Skeletal muscle tissue (tissue), 3 donors: ENCODE measurements at regions not wholly inside any gene's neighbourhood (a gene's known extent, or its start where the extent isn't known, plus 50 kb on each side); places are given as distances from the start of the nearest gene placed in this dataset.

Source experiments
- H3K27ac ChIP-seq: one replicate; pipeline ENCODE4 v1.7.0; 2013; ENCODE audit warnings: mild to moderate bottlenecking, low read depth, low read length, inconsistent platforms
- H3K27me3 ChIP-seq, 3 donors: one replicate each; pipeline ENCODE4 v1.7.0; 2013; ENCODE audit warnings: low read length in 3 of 3; ENCODE audit not compliant: control insufficient read depth in 3 of 3, insufficient read depth in 3 of 3
- H3K36me3 ChIP-seq, 3 donors: one replicate each; pipeline ENCODE4 v1.7.0; 2013; ENCODE audit warnings: low read length in 3 of 3; ENCODE audit not compliant: control insufficient read depth in 3 of 3, insufficient read depth in 3 of 3
- H3K4me1 ChIP-seq, 3 donors: one replicate each; pipeline ENCODE4 v1.7.0; 2013; ENCODE audit warnings: low read length in 3 of 3, mild to moderate bottlenecking in 3 of 3; ENCODE audit not compliant: control insufficient read depth in 3 of 3, insufficient read depth in 3 of 3
- H3K4me3 ChIP-seq, 3 donors: one replicate each; pipeline ENCODE4 v1.7.0; 2013; ENCODE audit warnings: low read length in 3 of 3
- H3K9ac ChIP-seq, 3 donors: one replicate each; pipeline ENCODE4 v1.7.0; 2013; ENCODE audit warnings: low read length in 3 of 3, mild to moderate bottlenecking in 3 of 3, moderate library complexity in 2 of 3, low read depth in 1 of 3
- H3K9me3 ChIP-seq, 3 donors: one replicate each; pipeline ENCODE4 v1.7.0; 2013; ENCODE audit warnings: low read length in 3 of 3; ENCODE audit not compliant: control insufficient read depth in 3 of 3
- donor health status: Osteomylitis.

DNA sequence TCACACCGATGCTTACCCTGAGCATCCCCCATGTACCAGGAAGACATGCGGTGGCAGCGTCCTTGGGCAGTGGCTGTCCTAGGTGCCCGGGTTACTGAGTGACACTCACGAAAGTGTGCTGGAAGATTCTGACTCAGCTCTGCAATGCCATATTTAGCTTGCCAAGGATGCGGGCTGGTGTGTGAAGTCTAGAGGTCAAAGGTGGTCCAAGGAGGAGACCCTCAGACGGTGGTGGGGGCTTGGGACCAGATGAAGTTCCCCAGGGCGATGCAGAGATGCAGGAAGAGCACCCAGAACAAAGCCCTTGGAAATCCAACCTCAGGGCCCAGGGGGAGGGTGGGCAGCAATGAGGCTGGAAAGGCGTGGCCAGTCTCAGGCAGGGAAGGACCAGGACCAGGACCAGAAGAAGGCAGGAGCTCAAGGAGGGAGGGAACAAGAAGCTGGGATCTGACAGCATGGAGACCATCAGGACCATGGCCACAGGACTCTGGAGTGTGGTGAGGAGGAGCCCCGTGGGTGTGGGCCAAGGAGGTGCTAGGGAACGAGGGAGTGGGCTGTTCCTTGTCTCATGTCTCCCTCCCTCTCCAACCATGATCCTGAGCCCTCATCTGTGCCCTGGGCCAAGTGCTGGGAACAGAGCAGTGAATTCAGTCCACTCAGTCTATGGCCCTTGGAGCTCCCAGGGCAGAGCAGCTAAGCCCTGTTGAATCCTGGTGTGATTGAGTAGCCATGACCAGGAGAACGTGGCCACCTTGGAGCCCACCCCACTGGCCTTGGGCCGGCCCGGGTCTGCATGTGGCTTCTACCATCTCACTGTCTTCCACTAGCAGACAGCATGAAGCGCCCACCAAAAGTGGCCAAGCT lies 310.1 kb upstream of the DIO3 start:
- Histone ChIP-seq H3K4me1 (peaks cover 0 to 2% (median 2%) of the 10 kb centered on the region in 3 donors), H3K9me3 (peaks cover 0 to 3% (median 0%) of the 10 kb centered on the region in 3 donors), H3K4me3 (no peak overlapping the region), H3K27ac (no peak overlapping the region), H3K36me3 (no peaks in the 10 kb centered on the region), H3K9ac (no peak overlapping the region), H3K27me3 (peaks cover 0 to 25% (median 12%) of the 10 kb centered on the region in 3 donors)

DNA sequence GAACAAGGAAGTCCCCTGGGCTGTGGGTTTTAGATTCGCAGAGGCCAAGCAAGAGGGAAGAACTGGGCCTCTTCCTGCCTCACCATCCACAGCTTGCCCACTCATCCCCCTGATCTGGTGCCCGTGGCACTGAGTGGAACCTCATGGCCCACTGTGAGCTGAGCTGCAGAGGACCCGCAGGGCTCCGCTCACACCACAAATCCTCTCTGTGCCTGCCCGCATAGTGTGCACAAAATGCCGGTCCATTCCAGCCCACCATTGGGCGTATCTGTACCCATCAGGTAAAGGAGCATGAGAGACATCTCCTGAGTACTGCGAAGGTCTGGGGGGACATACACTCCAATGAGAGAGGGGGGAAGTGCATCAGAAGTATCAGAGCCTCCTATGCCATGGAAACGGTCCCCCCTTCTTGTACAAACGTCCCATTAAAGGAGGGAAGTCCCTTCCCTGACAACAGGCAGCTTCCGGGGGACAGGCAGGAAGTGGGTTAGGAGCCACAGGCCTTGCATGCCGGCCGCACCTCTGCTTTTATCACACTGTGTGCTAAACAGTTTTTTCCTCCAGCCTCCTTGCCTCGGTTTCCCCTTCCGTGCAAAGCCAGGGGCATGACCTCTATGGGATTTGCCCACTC lies 309.4 kb upstream of the DIO3 start:
- Histone ChIP-seq H3K27me3 (peaks cover 0 to 27% (median 12%) of the 10 kb centered on the region in 3 donors), H3K4me1 (peaks cover 0 to 2% (median 2%) of the 10 kb centered on the region in 3 donors), H3K4me3 (no peak overlapping the region), H3K9me3 (peaks cover 0 to 3% (median 0%) of the 10 kb centered on the region in 3 donors), H3K27ac (no peak overlapping the region), H3K36me3 (no peaks in the 10 kb centered on the region), H3K9ac (no peak overlapping the region)

DNA sequence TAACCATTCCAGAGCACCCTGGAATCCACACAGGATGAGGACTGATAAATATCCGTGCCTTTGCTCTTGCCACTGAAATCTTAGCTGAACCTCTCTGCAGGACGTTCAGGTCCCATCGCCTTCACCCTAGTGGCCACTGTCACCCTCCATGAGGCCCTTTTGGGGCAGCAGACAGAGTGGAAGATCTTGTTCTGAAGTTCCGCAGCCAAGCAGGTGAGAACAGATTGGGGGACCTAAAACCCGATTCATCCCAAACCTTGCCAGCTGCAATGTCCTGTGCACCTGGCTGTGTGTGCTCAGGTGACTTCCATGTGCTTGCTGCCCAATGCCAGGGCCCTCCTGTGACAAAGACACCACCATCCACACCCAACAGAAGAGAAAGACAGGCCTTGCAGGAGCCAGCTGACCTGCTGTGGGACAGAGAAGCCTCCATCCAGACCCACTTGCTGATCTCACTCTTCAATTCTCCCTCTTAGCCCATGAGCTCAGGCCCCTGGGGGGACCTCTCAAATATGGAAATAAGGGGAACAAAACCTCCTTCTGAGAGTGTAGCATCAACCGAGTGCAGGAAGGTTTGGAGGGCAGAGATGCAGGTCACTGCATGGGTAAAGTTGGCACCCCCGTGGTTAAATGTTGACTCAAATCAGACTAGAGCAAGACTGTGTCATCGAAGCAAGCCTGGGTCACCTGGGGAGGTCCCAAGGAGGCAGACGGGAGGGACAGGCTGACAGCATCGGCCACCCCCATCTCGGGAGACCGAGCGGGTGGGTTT lies 308.7 kb upstream of the DIO3 start:
- Histone ChIP-seq H3K9me3 (peaks cover 0 to 3% (median 0%) of the 10 kb centered on the region in 3 donors), H3K27ac (no peak overlapping the region), H3K4me3 (no peak overlapping the region), H3K4me1 (peaks cover 0 to 2% (median 2%) of the 10 kb centered on the region in 3 donors), H3K36me3 (no peaks in the 10 kb centered on the region), H3K9ac (no peak overlapping the region), H3K27me3 (peaks cover 0 to 25% (median 12%) of the 10 kb centered on the region in 3 donors)

DNA sequence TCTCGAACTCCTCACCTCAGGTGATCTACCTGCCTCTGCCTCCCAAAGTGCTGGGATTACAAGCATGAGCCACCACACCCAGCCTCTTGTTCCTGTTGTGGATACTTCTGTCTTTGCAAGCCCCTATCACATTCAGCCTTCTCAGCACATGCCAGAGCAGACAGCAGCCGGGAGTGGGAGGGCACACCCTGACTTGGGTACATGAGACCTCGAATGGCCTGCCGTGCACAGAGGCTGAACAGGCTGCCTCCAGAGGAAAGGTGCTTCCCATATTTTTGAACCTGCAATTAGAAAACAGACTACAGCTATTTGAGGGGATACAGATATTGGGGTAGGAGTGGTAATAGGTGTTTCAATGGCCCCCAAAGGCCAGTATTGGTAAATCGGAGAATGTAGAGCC lies 307.3 kb upstream of the DIO3 start:
- Histone ChIP-seq H3K9ac (no peak overlapping the region), H3K27ac (no peak overlapping the region), H3K4me1 (peaks cover 0 to 2% (median 2%) of the 10 kb centered on the region in 3 donors), H3K4me3 (no peak overlapping the region), H3K9me3 (peaks cover 0 to 3% (median 0%) of the 10 kb centered on the region in 3 donors), H3K36me3 (no peaks in the 10 kb centered on the region), H3K27me3 (peaks cover 0 to 24% (median 8%) of the 10 kb centered on the region in 3 donors)

DNA sequence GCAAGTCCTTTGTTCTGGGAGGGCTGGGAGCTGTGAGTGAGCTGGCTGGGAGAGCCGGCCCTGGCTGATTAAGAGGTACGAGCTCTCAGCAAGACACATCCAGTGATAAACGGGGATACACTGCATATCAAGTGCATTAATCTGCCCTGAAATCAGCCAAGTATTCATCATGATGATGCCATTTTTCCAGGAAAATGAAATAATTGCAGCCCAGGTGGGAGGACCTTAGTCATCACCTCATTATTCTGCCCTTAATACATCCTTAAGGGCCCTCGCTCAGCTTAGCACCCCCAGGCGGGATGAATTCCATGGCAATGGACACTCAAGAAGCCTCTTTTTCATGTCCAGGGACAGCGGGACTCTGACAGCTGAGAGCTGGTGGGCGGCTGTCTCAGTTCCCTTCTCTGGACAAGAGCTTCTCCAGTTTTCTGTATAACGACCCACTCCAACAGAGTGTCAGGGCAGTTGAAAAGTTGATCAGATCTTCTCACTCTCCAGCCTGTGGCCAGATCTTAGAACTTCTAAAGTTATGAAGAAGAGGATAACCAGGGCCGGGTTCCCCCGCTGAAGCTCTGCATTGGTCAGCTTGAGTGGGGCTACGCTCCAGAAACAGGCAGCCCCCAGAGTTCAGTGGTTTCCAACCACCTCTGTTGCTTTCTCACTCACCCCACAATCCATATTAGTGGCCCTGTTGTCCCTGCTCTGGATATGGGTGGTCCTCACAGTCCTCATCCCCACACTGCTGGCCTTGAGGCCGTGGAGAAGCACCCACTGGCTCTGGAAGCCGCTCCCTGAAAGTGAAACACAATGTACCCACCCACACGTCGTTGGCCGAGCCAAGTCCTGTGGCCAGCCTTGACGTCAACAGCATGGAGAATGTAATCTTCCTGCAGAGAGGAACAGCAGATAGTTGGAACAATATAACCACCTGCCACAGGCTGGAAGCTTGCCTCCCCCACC lies 306.2 kb upstream of the DIO3 start:
- H3K9me3 ChIP-seq, result peaks cover 0 to 3% (median 0%) of the 10 kb centered on the region in 3 donors
- peaks cover 0 to 2% (median 2%) of the 10 kb centered on the region in 3 donors for H3K4me1 ChIP-seq
- peak overlapping the region in 1 of 3 donors; percentile 4 for H3K4me3 ChIP-seq
- peaks cover 0 to 23% (median 6%) of the 10 kb centered on the region in 3 donors for H3K27me3 ChIP-seq
- H3K36me3 ChIP-seq, result no peaks in the 10 kb centered on the region
- H3K9ac ChIP-seq, result no peak overlapping the region
- H3K27ac ChIP-seq, result no peak overlapping the region

DNA sequence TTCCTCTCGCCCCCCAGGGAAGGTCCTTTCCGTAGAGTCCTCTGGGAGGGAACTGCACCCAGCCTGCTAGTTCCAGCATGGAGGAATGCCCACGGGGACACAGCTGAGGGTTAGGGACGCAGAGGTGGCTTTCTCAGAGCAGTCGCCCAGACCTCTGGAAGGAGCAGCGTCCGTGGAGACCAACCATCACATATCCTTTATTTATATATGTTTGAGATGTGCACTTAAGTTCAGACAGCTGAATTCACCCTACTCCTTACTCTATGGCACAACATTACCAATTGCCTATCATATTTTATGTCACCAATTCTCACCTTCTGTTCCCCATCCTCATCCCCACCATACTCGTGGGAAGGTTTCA lies 305.6 kb upstream of the DIO3 start:
- Histone ChIP-seq H3K36me3 (no peaks in the 10 kb centered on the region), H3K4me3 (peak overlapping the region in 1 of 3 donors; percentile 4), H3K9me3 (peaks cover 0 to 3% (median 0%) of the 10 kb centered on the region in 3 donors), H3K4me1 (peaks cover 0 to 2% (median 2%) of the 10 kb centered on the region in 3 donors), H3K27ac (no peak overlapping the region), H3K9ac (no peak overlapping the region), H3K27me3 (peaks cover 0 to 20% (median 6%) of the 10 kb centered on the region in 3 donors)

DNA sequence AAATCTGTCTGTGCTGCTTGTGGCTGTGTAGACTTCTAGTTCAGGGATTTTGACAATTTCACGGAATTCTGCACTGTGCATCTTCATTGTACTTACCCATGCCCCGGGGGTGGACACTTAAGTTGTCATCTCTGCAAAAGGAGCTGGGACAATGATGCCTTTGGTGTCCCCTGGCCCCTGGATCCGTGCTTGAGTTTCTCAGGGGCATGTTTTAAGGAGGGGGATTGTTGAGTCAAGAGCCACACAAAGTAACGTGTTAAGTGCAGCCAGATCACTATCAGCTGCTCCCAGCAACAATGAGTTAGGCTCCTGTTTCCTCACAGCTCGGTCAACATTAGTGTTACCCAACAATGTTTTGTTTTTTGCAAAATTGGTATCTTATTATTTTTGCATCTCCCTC lies 305.0 kb upstream of the DIO3 start:
- Histone ChIP-seq H3K27me3 (peaks cover 0 to 20% (median 6%) of the 10 kb centered on the region in 3 donors), H3K36me3 (no peaks in the 10 kb centered on the region), H3K4me3 (no peak overlapping the region), H3K4me1 (peaks cover 0 to 2% (median 2%) of the 10 kb centered on the region in 3 donors), H3K9me3 (peaks cover 0 to 3% (median 0%) of the 10 kb centered on the region in 3 donors), H3K27ac (no peak overlapping the region), H3K9ac (no peak overlapping the region)

DNA sequence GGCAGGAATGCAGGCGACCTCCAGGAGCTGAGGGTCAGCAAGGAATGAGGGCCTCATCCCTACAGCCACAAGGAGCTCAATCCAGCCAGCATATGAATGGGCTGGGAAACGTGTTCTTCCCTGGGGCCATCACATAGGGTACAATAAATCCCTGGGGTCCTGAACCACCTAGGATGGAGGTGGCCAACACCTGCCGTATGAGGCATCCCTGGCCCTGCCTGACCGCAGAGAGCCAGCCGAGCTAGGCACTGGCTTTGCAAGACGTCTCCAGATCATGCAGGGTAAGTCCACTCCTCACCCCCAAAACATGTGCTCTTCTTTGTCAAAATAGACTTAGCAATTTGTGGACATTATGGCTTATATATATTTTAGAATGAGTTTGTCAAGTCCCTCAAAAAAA lies 303.7 kb upstream of the DIO3 start:
- peaks cover 0 to 5% (median 4%) of the 10 kb centered on the region in 3 donors for H3K9me3 ChIP-seq
- H3K27me3 ChIP-seq, result peaks cover 0 to 13% (median 6%) of the 10 kb centered on the region in 3 donors
- H3K9ac ChIP-seq, result no peak overlapping the region
- peaks cover 0 to 2% (median 2%) of the 10 kb centered on the region in 3 donors for H3K4me1 ChIP-seq
- H3K27ac ChIP-seq, result no peak overlapping the region
- H3K4me3 ChIP-seq, result no peak overlapping the region
- H3K36me3 ChIP-seq, result no peaks in the 10 kb centered on the region

DNA sequence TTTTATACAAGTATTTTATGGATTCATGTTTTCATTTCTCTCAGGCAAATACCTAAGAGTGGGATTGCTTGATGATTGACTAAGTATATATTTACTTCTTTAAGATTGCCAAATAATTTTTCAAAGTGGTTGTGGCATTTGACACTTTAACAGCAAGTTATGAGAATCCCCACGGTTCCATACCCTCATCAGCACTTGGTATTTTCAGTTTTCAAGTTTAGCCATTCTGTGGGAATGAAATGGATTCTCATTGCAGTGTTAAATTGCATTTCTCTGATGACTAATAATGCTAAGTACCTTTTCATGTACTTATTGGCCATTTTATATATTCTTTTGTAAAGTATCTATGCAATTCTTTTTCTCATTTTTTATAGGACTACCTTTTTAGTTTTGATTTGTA lies 301.5 kb upstream of the DIO3 start:
- no peaks in the 10 kb centered on the region for H3K36me3 ChIP-seq
- H3K9me3 ChIP-seq, result peaks cover 0 to 5% (median 4%) of the 10 kb centered on the region in 3 donors
- no peak overlapping the region for H3K27ac ChIP-seq
- H3K4me1 ChIP-seq, result peaks cover 0 to 2% (median 2%) of the 10 kb centered on the region in 3 donors
- H3K9ac ChIP-seq, result no peak overlapping the region
- peaks cover 0 to 11% (median 6%) of the 10 kb centered on the region in 3 donors for H3K27me3 ChIP-seq
- H3K4me3 ChIP-seq, result no peak overlapping the region
